Choroid plexus epithelial cell (primary cell): ENCODE measurements at regions not wholly inside any gene's neighbourhood (a gene's known extent, or its start where the extent isn't known, plus 50 kb on each side); places are given as distances from the start of the nearest gene placed in this dataset.

Source experiments
- DNase-seq: peaks from one replicate; pipeline ENCODE4 v3.0.0-alpha.2; 2010; ENCODE audit warnings: low read depth
- H3K4me3 ChIP-seq: 2 replicates; pipeline ENCODE4 v1.5.1; 2011; ENCODE audit warnings: low read depth, mild to moderate bottlenecking, control low read depth, low read length, moderate library complexity
- TF ChIP-seq, protein P1 (sequence below): conservative IDR thresholded peaks from 2 replicates; pipeline ENCODE4 v1.5.1; 2011; ENCODE audit warnings: low read depth, mild to moderate bottlenecking, control low read depth, inconsistent platforms, low read length, moderate library complexity

- no peak overlapping the region for H3K4me3 ChIP-seq
- TF ChIP-seq, protein P1, sequence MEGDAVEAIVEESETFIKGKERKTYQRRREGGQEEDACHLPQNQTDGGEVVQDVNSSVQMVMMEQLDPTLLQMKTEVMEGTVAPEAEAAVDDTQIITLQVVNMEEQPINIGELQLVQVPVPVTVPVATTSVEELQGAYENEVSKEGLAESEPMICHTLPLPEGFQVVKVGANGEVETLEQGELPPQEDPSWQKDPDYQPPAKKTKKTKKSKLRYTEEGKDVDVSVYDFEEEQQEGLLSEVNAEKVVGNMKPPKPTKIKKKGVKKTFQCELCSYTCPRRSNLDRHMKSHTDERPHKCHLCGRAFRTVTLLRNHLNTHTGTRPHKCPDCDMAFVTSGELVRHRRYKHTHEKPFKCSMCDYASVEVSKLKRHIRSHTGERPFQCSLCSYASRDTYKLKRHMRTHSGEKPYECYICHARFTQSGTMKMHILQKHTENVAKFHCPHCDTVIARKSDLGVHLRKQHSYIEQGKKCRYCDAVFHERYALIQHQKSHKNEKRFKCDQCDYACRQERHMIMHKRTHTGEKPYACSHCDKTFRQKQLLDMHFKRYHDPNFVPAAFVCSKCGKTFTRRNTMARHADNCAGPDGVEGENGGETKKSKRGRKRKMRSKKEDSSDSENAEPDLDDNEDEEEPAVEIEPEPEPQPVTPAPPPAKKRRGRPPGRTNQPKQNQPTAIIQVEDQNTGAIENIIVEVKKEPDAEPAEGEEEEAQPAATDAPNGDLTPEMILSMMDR = no peak
- DNase-seq = no peak
Measured at GRCh38 chr9:82234160-82234943, 245.8 kb downstream of the SPATA31D1 start.

DNA sequence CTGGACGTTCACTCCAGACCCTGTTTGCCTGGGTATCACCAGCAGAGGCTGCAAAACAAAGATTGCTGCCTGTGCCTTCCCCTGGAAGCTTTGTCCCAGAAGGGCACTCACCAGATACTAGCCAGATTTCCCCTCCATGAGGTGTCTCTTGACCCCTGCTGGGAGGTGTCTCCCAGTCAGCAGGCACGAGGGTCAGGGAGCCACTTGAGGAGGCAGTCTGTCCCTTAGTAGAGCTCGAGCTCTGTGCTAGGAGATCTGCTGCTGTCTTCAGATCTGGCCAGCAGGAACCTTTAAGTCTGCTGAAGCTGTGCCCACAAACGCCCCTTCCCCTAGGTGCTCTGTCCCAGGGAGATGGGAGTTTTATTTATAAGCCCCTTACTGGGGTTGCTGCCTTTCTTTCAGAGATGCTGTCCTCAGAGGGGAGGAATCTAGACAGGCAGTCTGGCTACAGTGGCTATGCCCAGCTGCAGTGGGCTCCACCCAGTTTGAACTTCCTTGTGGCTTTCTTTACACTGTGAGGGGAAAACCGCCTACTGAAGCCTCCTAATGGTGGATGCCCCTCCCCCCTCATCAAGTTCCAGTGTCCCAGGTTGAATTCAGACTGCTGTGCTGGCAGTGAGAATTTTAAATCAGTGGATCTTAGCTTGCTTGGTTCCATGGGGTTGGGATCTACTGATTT is 253.9 kb downstream of the SPATA31D1 start:
- TF ChIP-seq, protein P1 = no peak
- no peak for DNase-seq
- H3K4me3 ChIP-seq = no peak overlapping the region

GRCh38 chr9:82247318-82247717 is 258.7 kb downstream of the SPATA31D1 start:
- TF ChIP-seq, protein P1 = no peak
- DNase-seq = no peak
- H3K4me3 ChIP-seq = no peak overlapping the region

- H3K4me3 ChIP-seq = no peak overlapping the region
- DNase-seq = no peak
- TF ChIP-seq, protein P1 = no peak
Measured at GRCh38 chr9:82252116-82252515, 263.5 kb downstream of the SPATA31D1 start.

GRCh38 chr9:82254646-82255367 is 266.2 kb downstream of the SPATA31D1 start:
- TF ChIP-seq, protein P1 = no peak
- no peak overlapping the region for H3K4me3 ChIP-seq
- DNase-seq = peak; percentile 18

GRCh38 chr9:82255481-82256176 is 267.1 kb downstream of the SPATA31D1 start:
- TF ChIP-seq, protein P1 = no peak
- no peak overlapping the region for H3K4me3 ChIP-seq
- DNase-seq = no peak
